GM19452 (cell line): ENCODE measurements at regions not wholly inside any gene's neighbourhood (a gene's known extent, or its start where the extent isn't known, plus 50 kb on each side); places are given as distances from the start of the nearest gene placed in this dataset.

Experiments used
- ATAC-seq: cut with Tn5 transposase; IDR thresholded peaks from one replicate; pipeline ENCODE4 v1.9.1; 2021; ENCODE audit not compliant: unreplicated experiment

GRCh38 chrX:10744007-10744406 is 123.6 kb upstream of the MID1 start:
- ATAC-seq: no peak

GRCh38 chrX:10747975-10748374 is 127.6 kb upstream of the MID1 start:
- ATAC-seq: no peak

- no peak for ATAC-seq
Measured at GRCh38 chrX:10749113-10749512, 128.7 kb upstream of the MID1 start.

- no peak for ATAC-seq
Measured at GRCh38 chrX:10750581-10750980, 130.2 kb upstream of the MID1 start.

GRCh38 chrX:10753116-10753515 is 132.7 kb upstream of the MID1 start:
- no peak for ATAC-seq

- no peak for ATAC-seq
Measured at GRCh38 chrX:10754445-10754844, 134.1 kb upstream of the MID1 start.

- no peak for ATAC-seq
Measured at GRCh38 chrX:10755439-10756334, 135.3 kb upstream of the MID1 start.

GRCh38 chrX:10756441-10756840 is 136.1 kb upstream of the MID1 start:
- no peak for ATAC-seq

- no peak for ATAC-seq
Measured at GRCh38 chrX:10759141-10759799, 138.9 kb upstream of the MID1 start.

- no peak for ATAC-seq
Measured at GRCh38 chrX:10761447-10761846, 141.1 kb upstream of the MID1 start.

GRCh38 chrX:10769195-10769594 is 148.8 kb upstream of the MID1 start:
- no peak for ATAC-seq

- no peak for ATAC-seq
Measured at GRCh38 chrX:10769696-10770619, 149.6 kb upstream of the MID1 start.

GRCh38 chrX:10773318-10773717 is 152.9 kb upstream of the MID1 start:
- ATAC-seq: no peak

GRCh38 chrX:10781847-10782530 is 161.6 kb upstream of the MID1 start:
- ATAC-seq: no peak

GRCh38 chrX:10783451-10783995 is 163.1 kb upstream of the MID1 start:
- no peak for ATAC-seq

- no peak for ATAC-seq
Measured at GRCh38 chrX:10787264-10787663, 166.9 kb upstream of the MID1 start.

- no peak for ATAC-seq
Measured at GRCh38 chrX:10794203-10794630, 173.8 kb upstream of the MID1 start.

- ATAC-seq: no peak
Measured at GRCh38 chrX:10795721-10796120, 175.3 kb upstream of the MID1 start.

GRCh38 chrX:10797466-10797865 is 177.1 kb upstream of the MID1 start:
- ATAC-seq: no peak

GRCh38 chrX:10798041-10798440 is 177.7 kb upstream of the MID1 start:
- ATAC-seq: no peak
